Activated naive CD4-positive, alpha-beta T cell treated with anti-CD3 and anti-CD28 coated beads, Interleukin-2, amount 50 U/mL, for 72 hours (primary cell): ENCODE measurements at regions not wholly inside any gene's neighbourhood (a gene's known extent, or its start where the extent isn't known, plus 50 kb on each side); places are given as distances from the start of the nearest gene placed in this dataset.
A peak's percentile ranks its signal among the peaks of the same experiment; 100 is the strongest.

Experiments
- ATAC-seq, 2 donors: fragments of 150-1000 bp; cut with Tn5 transposase; 2 replicates each; pipeline ENCODE4 v1.10.0; 2021; ENCODE audit warnings: mild to moderate bottlenecking in 2 of 2, moderate library complexity in 2 of 2
- DNase-seq, 2 donors: peaks; one replicate each; pipeline ENCODE4 v3.0.0; 2021 to 2022; ENCODE audit warnings: low spot score in 2 of 2
- H3K27ac Mint-ChIP-seq, 2 donors: one replicate each; pipeline ENCODE4 v1.8.0; 2022; ENCODE audit warnings: mild to moderate bottlenecking in 2 of 2, mixed read lengths in 2 of 2
- H3K36me3 Mint-ChIP-seq, 2 donors: one replicate each; pipeline ENCODE4 v1.8.0; 2022; ENCODE audit warnings: mixed read lengths in 2 of 2
- H3K9me3 Mint-ChIP-seq, 2 donors: one replicate each; pipeline ENCODE4 v1.8.0; 2022; ENCODE audit warnings: mixed read lengths in 2 of 2

DNA sequence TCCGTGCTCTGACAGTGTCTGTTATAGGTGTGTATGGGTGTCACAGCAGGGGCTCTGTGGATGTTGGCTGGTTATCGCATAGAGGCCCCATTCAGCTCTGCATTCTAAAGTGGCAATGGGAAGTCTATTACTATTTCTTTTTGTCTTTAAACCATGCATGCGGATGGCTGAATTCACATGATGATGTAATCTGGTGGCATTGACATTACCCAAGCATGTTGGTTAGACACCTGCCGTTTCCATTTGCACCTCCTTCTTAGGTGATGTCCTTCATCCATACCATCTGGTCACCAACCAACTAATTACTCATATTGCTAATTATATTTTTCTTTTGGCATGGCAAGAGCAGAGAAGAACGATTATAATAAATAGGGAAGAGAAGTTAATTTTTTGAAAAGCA is 270.8 kb upstream of the RGS6 start:
- H3K27ac Mint-ChIP-seq: no peak overlapping the region
- DNase-seq (no peak), ATAC-seq (no peak)
- peaks cover 0 to 16% of the 10 kb centered on the region in 2 donors for H3K36me3 Mint-ChIP-seq
- no peaks in the 10 kb centered on the region for H3K9me3 Mint-ChIP-seq

DNA sequence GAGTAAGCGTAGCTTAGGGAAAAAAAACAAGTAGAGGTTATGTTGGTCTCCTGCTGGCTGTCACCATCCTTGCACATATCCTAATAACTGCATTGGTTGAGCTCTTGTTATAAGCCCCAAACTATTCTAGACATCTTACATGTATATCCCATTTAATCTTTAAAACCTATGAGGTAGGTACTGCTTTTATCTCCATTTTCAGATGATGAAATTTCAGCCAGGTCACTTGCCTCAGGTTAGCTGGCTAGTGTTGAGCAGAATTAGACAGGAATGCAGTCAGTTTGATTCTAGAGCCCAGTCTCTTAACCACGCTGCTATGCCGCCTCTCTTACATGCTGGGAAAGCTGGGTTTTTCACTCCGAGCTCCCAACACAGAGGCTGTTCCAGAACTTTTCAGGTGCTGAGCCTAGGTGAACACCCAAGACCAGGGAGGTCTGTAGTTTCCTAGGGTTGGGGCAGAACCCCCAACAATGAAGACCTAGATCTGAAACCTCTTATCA is 269.9 kb upstream of the RGS6 start:
- H3K9me3 Mint-ChIP-seq: no peaks in the 10 kb centered on the region
- no peak for ATAC-seq
- no peak overlapping the region for H3K27ac Mint-ChIP-seq
- peaks cover 0 to 16% of the 10 kb centered on the region in 2 donors for H3K36me3 Mint-ChIP-seq
- no peak for DNase-seq

DNA sequence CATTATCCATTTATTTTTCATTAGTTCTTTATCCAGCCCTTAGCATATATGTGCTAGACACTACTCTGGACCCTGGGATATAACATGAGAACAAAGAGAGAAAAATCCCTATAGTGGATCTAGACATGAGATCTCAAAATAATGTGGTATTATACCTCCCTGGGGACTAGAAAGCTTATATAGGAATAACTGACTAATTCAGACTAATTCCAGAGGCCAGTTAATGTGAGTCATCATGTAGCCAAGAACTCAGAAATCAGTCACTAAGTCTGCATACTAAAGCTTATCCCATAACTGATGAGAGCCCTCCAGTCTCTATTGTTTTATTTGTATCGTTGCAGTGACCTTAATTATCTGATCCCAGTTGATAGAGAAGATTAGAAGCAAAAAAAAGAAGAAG is 267.1 kb upstream of the RGS6 start:
- ATAC-seq (peak in 1 of 2 donors; percentile 28), DNase-seq (no peak)
- Mint-ChIP-seq H3K27ac (no peak overlapping the region), H3K36me3 (peaks cover 0 to 11% of the 10 kb centered on the region in 2 donors), H3K9me3 (no peaks in the 10 kb centered on the region)

DNA sequence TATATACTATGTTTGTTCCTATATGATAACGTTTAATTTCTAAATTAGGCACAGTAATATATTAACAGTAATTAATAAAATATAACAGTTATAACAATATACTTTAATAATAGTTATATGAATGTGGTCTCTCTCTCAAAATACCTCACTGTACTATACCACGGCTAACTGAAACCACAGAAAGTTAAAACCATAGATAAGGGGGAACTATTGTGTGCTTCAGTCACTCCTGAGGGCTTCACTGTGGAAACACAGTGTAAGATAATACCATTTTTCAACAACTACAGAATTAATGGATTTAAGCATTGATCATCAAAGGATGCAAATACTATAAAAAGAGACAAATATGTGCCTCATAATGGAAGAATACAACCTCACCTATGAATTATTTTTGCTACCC is 266.4 kb upstream of the RGS6 start:
- no peaks in the 10 kb centered on the region for H3K9me3 Mint-ChIP-seq
- DNase-seq: no peak
- ATAC-seq: no peak
- H3K27ac Mint-ChIP-seq: no peak overlapping the region
- peaks cover 0 to 6% of the 10 kb centered on the region in 2 donors for H3K36me3 Mint-ChIP-seq

DNA sequence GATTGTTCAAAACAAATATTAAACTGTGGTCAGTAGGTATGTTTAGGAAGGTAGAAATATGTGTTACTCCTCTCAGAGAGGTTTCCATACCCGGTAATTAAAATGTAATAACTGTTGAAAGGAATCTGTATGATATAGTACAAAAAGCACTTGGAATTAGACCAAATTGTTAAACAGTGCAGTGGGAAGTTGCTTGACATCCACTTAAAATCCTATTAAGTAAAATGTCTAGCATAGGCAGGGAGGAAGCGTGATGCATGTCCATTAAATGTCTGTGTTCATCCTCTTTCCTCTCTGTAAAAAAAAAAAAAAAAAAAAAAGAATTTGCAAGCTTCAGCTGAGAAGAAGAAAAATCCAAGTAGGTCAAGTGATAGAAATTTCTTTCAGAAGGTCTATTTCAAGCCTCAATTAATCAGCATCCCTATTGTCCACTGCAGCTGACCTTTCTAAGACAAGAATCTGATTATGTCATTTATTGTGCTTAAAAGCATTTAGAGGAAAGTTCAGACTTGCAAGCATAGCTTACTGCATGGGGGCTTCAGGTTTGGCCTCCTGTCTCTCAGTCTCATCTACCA is 265.6 kb upstream of the RGS6 start:
- DNase-seq (no peak), ATAC-seq (no peak)
- Mint-ChIP-seq H3K27ac (no peak overlapping the region), H3K36me3 (peaks cover 7 to 9% of the 10 kb centered on the region in 2 donors), H3K9me3 (no peaks in the 10 kb centered on the region)

DNA sequence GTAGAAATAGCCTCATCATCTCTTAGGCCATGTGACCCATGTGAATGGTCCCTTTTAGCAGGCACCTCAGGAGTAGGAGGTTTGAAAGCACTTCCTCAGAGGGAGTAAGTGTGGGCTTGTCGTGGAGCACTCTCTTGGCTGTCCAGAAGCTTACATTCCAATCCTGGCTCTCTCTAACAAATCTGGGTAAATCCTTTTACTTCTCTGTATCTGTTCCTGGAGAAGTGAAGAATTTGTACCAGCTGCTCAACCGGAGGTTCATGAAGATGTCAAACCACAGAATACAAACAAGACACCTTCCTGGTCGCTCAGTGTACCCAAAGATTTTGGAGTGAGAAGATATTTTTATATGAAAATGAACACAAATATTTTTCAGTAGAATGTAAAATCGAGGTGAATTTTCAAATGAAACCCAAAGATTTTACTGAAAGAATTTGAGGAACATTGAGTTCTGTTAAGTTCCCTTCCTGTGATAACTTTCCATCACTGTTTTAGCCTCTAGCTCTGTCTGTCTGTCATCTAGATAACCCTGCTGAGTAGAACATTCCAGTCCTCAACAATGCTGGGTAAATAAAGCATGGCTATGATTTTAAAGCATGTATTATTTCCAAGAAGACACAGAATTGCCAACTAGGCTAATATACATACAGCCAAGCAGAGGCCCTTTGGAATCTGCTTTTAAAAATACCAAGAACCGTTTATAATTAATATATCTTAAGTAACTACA is 263.9 kb upstream of the RGS6 start:
- no peak for DNase-seq
- Mint-ChIP-seq H3K27ac (no peak overlapping the region), H3K9me3 (no peaks in the 10 kb centered on the region), H3K36me3 (peaks cover 14 to 18% of the 10 kb centered on the region in 2 donors)
- no peak for ATAC-seq

DNA sequence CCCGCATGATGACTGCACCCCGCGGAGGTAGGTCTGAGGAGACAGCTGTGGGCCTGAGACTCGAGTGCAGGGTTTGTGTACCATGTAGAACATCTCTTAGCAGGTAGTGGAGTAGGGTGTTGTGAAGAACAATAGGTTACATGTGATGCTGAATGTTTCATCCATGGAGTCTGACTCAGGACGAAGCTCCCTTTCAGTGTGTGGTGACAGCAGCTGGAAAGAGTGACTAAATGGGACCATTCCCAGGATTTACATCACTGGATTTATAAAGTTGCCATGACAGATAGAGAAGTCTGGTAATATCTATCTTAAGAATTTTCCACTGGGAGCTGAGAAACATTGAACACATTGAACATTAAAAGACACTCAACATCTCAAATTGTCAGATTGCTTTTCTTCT is 259.6 kb upstream of the RGS6 start:
- Mint-ChIP-seq H3K27ac (peak overlapping the region in 1 of 2 donors; percentile 2), H3K36me3 (peaks cover 23 to 25% of the 10 kb centered on the region in 2 donors), H3K9me3 (no peaks in the 10 kb centered on the region)
- ATAC-seq (no peak), DNase-seq (no peak)

DNA sequence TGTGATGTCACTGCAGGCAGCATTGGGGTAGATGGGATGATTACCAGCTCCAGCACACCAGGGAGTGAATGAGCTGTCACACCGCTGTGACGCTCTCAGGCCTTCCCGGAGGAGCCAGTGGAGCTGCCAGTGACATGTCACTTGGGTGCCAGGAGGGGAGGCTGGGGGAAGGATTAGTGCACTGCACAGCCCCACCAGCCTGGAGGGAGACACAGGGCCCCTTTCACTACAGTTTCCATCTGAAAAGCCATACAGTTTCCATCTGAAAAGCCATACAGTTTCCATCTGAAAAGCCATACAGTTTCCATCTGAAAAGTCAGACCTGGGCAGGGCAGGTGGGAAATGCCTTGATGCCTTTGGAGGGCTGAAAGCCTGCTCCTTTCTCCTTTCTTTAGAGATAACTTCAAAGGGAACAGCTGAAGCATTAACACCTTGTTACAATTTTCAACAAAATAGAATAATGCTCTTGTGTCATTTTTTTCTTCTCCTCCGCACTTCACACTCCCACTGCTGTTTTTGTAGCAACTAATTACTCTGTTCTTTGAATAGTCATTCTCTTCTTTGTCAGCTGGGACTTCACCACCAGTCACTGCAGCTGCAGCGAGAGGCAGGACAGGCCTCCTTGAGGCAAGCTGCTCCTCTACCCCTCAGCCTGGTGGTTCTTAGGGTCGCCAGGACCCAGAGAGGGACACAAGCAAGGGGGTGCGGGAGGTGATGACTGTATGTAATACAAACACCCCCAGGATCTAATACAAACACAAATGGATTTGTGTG is 256.9 kb upstream of the RGS6 start:
- peak overlapping the region in 1 of 2 donors; percentile 7 for H3K27ac Mint-ChIP-seq
- DNase-seq: no peak
- H3K9me3 Mint-ChIP-seq: no peaks in the 10 kb centered on the region
- ATAC-seq: peak in 1 of 2 donors; percentile 51
- peaks cover 32 to 35% of the 10 kb centered on the region in 2 donors for H3K36me3 Mint-ChIP-seq

DNA sequence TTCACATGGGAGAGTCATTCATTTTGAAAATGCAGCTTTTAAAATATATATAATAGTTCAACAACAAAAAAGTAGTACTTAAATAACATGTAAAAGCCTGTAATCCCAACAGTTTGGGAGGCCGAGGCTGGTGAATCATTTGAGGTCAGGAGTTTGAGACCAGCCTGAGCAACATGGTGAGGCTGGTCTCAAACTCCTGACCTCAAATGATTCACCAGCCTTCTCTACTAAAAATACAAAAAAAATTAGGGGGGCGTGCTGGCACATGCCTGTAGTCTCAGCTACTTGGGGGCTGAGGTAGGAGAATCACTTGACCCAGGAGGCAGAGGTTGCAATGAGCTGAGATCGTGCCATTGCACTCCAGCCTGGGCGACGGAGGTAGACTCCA is 256.3 kb upstream of the RGS6 start:
- peaks cover 32 to 35% of the 10 kb centered on the region in 2 donors for H3K36me3 Mint-ChIP-seq
- no peak for ATAC-seq
- no peak for DNase-seq
- no peaks in the 10 kb centered on the region for H3K9me3 Mint-ChIP-seq
- peak overlapping the region in 1 of 2 donors; percentile 7 for H3K27ac Mint-ChIP-seq

DNA sequence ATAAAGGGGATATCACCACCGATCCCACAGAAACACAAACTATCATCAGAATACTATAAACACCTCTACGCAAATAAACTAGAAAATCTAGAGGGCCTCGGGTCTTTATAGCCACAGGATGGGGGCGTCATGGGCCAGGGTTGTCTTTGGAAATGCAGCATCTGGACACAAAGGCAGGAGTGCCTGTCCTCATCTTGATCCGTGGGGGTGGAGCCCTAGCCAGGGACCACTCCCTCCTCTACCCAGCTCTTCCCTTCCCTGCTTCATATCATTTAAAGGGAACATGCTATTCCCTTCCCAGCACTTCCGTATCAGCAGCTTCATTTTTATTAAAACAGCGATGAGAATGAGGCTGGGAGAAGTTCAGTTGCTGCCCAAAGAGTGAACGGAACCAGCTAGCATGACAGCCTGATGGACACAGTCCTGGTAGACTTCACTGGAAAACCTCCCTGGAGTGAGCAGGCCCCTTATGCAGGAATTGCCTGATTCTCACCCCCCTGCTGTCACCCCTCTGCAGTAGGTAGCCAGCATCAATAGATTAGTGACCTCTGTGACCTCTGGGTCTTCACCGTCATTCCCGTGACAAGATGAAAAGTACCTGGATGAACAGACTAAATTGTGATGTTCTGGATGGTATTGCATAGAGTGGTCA is 251.4 kb upstream of the RGS6 start:
- peaks cover 14 to 22% of the 10 kb centered on the region in 2 donors for H3K36me3 Mint-ChIP-seq
- ATAC-seq: no peak
- DNase-seq: no peak
- no peaks in the 10 kb centered on the region for H3K9me3 Mint-ChIP-seq
- no peak overlapping the region for H3K27ac Mint-ChIP-seq

DNA sequence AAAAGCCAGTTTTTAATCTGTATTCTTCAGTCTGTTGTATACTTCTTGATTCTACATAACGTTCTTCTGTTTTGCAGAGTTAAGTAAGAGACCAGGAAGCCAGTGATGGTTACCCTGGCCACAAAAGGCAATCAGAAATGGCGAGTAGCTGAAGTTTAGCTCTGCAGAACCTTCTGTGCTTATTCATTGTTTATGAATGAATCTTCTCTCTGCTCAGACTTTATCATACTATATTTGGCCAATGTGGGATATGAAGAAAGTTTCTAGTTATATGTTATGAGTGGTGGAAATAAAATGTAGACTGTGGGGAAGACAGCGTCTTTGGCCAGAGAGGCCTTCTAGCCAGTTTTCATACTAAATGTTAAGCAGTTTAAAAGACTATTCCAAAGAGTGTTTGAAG is 249.9 kb upstream of the RGS6 start:
- H3K27ac Mint-ChIP-seq: no peak overlapping the region
- H3K36me3 Mint-ChIP-seq: peaks cover 9 to 24% of the 10 kb centered on the region in 2 donors
- H3K9me3 Mint-ChIP-seq: no peaks in the 10 kb centered on the region
- no peak for DNase-seq
- ATAC-seq: no peak

DNA sequence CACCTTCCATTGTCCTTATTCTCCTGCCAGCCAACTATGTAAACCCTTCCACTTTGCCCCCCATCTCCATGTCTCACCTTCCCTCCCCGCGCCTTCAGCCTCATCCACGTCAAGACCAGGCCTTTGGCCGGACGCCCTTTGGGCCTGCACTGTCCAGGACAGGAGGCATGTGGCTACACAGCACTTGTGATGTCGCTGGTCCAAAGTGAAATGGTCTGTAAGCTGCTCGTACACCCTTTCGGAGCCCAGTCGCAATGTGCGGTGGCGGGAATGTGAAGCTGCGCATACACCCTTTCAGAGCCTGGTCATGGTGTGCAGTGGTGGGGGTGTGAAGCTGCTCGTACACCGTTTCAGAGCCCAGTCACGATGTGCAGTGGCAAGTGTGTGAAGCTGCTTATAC is 247.9 kb upstream of the RGS6 start:
- ATAC-seq: no peak
- Mint-ChIP-seq H3K9me3 (no peaks in the 10 kb centered on the region), H3K36me3 (peaks cover 0 to 9% of the 10 kb centered on the region in 2 donors), H3K27ac (no peak overlapping the region)
- no peak for DNase-seq

DNA sequence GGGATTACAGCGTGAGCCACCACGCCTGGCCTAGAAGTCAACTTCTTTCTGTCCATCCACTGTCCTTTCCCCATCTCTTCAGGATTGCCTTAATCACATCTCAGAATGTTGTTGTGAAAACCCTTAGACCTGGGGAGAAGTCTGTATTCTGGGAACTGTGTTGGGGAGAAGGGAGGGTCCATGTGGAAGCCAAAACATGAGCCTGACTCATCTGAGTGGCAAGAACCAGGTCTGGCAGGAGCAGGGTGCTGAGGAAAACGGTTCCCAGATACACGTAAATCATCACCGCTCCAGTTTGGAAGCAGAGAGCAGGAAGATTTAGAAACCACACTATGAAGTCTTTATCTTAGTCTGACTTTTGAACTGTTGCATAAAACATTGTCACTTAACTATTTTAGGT is 245.6 kb upstream of the RGS6 start:
- DNase-seq (no peak), ATAC-seq (no peak)
- Mint-ChIP-seq H3K9me3 (no peaks in the 10 kb centered on the region), H3K27ac (peak overlapping the region in 1 of 2 donors; percentile 39), H3K36me3 (peaks cover 9 to 21% of the 10 kb centered on the region in 2 donors)

DNA sequence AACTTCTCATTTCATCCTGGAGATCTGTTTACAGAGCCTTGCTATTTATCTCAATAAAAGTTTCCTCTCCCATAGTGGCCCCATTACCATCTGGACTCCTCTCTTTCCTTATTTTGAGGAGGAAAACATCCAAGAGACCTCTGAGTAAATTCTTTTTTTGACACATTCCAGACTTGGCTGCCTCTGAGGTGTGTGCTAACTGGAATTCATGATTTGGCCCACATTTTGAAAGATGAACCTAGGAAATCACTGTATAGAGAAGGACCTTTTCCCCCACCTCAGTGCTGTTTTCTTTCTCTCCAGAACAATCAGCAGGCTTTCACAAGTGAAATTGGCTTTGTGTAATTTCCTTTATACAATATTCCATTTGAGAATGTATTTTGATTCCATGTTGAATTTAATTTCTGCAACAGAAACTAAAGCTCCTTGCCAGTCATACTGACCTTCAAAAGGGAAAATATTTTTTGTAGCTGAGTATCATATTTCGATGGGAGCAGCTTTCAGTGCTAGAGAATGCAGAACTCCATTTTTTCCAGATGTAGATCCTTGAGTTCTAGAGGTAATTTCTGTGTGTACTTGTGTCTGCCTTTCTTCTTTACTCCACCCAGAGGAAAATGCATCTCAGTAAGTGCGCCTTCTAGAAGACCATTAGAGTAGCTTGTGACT is 244.9 kb upstream of the RGS6 start:
- no peak for ATAC-seq
- H3K36me3 Mint-ChIP-seq: peaks cover 9 to 24% of the 10 kb centered on the region in 2 donors
- no peak overlapping the region for H3K27ac Mint-ChIP-seq
- no peaks in the 10 kb centered on the region for H3K9me3 Mint-ChIP-seq
- no peak for DNase-seq

DNA sequence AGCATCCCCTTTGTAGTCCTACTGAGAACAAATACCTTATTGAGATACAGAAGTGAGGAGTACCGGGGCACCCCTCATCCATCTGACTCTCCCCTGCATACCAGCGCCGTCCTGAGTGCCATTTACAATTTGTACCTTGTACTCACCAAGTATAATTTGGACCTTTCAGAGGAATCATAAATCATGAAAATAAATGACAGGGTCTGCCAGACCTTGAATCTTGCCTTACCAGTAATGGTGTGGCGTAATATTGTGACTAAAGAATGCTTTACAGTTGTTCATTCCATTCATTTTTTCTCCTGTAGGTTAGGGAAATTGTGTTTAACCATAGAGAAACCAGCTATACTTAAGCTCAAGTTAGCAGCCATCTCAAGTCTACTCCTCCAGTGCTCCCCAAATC is 243.7 kb upstream of the RGS6 start:
- Mint-ChIP-seq H3K27ac (no peak overlapping the region), H3K36me3 (peaks cover 9 to 24% of the 10 kb centered on the region in 2 donors), H3K9me3 (no peaks in the 10 kb centered on the region)
- ATAC-seq (no peak), DNase-seq (no peak)

DNA sequence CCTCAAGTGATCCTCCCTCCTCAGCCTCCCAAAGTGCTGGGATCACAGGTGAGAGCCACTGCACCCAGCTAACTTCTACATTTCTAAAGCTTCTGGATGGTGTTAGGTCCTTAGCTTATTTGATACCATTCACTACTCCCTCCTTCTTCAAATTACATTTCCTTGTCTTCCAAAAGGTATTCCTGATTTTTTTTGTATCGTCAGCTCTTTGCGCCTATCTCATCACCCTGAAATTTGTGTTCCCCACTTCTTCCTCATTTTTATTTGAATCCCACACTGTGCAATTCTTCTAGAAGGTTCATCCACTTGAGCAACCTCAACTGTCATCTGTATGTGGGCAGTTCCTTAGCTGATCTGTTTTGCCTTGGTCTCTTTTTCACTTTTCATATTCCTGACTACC is 241.8 kb upstream of the RGS6 start:
- peaks cover 9 to 21% of the 10 kb centered on the region in 2 donors for H3K36me3 Mint-ChIP-seq
- no peak for ATAC-seq
- no peaks in the 10 kb centered on the region for H3K9me3 Mint-ChIP-seq
- H3K27ac Mint-ChIP-seq: no peak overlapping the region
- DNase-seq: no peak
